Colonic mucosa (tissue), 4 donors: ENCODE measurements at regions not wholly inside any gene's neighbourhood (a gene's known extent, or its start where the extent isn't known, plus 50 kb on each side); places are given as distances from the start of the nearest gene placed in this dataset.

Source experiments
- DNase-seq: peaks from one replicate; pipeline ENCODE4 v3.0.0-alpha.2; 2020
- H3K27ac ChIP-seq: fragments of 200-600 bp; one replicate; pipeline ENCODE4 v1.8.0; 2021
- H3K27me3 ChIP-seq: fragments of 200-600 bp; one replicate; pipeline ENCODE4 v1.8.0; 2021
- H3K36me3 ChIP-seq: fragments of 200-600 bp; one replicate; pipeline ENCODE4 v1.8.0; 2021
- H3K4me1 ChIP-seq: fragments of 200-600 bp; one replicate; pipeline ENCODE4 v1.8.0; 2021; ENCODE audit warnings: mild to moderate bottlenecking
- H3K4me3 ChIP-seq: fragments of 200-600 bp; one replicate; pipeline ENCODE4 v1.8.0; 2021
- H3K9ac ChIP-seq, 2 donors: one replicate each; pipeline ENCODE4 v1.7.0; 2013; ENCODE audit warnings: control low read depth in 2 of 2, low read depth in 2 of 2, low read length in 2 of 2
- H3K9me3 ChIP-seq: fragments of 200-600 bp; one replicate; pipeline ENCODE4 v1.8.0; 2021
- intact Hi-C: fragments of 100-400 bp; cut with DNase I; formaldehyde crosslinking; loops from one replicate; pipeline ENCODE4 v1.14.1; 2022
- TF ChIP-seq, protein P1 (sequence below): fragments of 200-600 bp; IDR thresholded peaks from one replicate; pipeline ENCODE4 v1.8.0; 2022; ENCODE audit warnings: antibody characterized with exemption, mild to moderate bottlenecking
- donor health status: healthy.
- donor health status: DM: no; HTN: no; CAD: no.
- donor health status: DM: no; HTN: no; CAD: no.

DNA sequence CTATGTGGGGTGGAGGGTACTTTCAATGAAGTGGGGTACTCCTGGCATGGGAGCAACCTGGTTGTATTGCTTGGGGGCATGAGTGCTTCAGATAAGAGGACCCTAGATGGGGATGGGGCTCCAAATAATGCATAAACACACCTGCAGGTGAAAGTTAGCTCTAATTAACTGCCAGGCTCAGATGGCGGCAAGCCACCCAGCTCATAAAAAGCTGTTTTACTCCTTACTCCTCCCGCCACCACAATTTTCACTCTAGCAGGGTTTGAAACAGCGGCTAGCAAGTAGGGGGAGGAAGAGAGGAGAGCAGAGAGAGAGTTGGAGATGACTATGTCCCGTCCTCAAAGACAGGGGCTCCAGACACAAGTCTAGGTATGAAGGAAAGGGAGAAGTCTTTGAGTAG, 117.7 kb upstream of the WSCD1 start:
- Histone ChIP-seq H3K9me3 (no peaks in the 10 kb centered on the region), H3K4me1 (no peaks in the 10 kb centered on the region), H3K27ac (no peak overlapping the region), H3K27me3 (no peaks in the 10 kb centered on the region), H3K4me3 (no peak overlapping the region), H3K9ac (no peak overlapping the region), H3K36me3 (no peaks in the 10 kb centered on the region)
- no peak for DNase-seq
- intact Hi-C loops, result no loop called here
- TF ChIP-seq, protein P1, sequence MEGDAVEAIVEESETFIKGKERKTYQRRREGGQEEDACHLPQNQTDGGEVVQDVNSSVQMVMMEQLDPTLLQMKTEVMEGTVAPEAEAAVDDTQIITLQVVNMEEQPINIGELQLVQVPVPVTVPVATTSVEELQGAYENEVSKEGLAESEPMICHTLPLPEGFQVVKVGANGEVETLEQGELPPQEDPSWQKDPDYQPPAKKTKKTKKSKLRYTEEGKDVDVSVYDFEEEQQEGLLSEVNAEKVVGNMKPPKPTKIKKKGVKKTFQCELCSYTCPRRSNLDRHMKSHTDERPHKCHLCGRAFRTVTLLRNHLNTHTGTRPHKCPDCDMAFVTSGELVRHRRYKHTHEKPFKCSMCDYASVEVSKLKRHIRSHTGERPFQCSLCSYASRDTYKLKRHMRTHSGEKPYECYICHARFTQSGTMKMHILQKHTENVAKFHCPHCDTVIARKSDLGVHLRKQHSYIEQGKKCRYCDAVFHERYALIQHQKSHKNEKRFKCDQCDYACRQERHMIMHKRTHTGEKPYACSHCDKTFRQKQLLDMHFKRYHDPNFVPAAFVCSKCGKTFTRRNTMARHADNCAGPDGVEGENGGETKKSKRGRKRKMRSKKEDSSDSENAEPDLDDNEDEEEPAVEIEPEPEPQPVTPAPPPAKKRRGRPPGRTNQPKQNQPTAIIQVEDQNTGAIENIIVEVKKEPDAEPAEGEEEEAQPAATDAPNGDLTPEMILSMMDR, result no peak

DNA sequence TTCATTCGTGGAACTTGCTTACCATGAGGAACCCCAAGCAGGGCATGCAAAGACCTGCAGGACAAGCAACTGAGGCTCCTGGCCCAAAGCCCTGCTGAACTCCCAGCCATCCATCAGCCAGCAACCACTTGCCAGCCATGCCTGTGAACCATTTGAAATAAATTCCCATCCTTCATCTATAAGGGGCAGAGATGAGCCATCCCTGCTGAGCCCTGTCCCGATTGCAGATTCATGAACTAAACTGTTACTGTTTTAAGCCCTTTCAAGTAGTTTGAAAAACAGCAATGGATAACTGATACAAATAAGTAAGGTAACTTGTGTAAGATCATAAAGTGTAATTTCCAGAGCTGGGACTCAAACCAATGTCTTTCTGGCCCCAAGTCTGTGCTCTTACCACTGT, 114.4 kb upstream of the WSCD1 start:
- no peak overlapping the region for H3K4me3 ChIP-seq
- DNase-seq, result no peak
- TF ChIP-seq, protein P1, result no peak
- H3K9ac ChIP-seq, result no peak overlapping the region
- no peak overlapping the region for H3K27ac ChIP-seq
- H3K27me3 ChIP-seq, result no peaks in the 10 kb centered on the region
- H3K4me1 ChIP-seq, result no peaks in the 10 kb centered on the region
- H3K36me3 ChIP-seq, result no peaks in the 10 kb centered on the region
- intact Hi-C loops, result no loop called here
- no peaks in the 10 kb centered on the region for H3K9me3 ChIP-seq

DNA sequence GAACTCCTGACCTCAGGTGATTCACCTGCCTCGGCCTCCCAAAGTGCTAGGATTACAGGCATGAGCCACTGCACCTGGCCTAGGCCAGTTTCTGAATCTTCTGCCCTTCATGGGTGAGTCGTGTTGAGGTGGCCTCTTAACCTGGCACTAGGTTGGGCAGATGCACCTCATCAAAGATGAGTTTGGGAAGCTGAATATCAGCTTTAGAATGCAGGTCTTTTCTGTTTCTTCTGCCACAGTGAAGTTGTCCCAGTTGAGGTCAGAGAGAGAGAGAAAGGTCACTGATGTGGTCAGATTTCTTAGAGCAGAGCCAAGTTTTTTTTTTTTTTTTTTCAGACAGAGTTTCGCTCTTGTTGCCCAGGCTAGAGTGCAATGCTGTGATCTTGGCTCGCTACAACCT, 111.3 kb upstream of the WSCD1 start:
- no peaks in the 10 kb centered on the region for H3K9me3 ChIP-seq
- DNase-seq, result no peak
- H3K4me3 ChIP-seq, result no peak overlapping the region
- TF ChIP-seq, protein P1, result no peak
- H3K9ac ChIP-seq, result no peak overlapping the region
- H3K27me3 ChIP-seq, result no peaks in the 10 kb centered on the region
- no peak overlapping the region for H3K27ac ChIP-seq
- no peaks in the 10 kb centered on the region for H3K36me3 ChIP-seq
- intact Hi-C loops, result no loop called here
- no peaks in the 10 kb centered on the region for H3K4me1 ChIP-seq

DNA sequence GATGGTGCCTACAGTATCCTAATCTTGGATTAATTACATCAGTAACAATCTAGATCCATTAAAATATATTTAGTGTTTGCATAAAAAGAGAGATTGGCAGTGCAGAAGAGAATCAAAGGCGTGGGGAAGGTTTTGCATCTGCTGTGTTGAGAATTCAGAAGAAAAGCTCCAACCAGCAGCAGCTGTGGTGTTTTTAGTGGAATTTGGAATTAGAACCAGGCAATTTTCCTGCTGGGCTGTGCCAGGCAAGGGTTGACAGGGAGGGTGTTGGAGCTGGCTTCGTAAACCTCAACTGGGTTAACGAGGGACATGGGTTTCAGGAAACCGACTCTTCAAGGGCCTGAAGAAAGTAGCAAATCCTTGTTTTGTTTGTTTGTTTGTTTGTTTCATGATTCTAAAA, 107.8 kb upstream of the WSCD1 start:
- H3K9ac ChIP-seq, result no peak overlapping the region
- no peaks in the 10 kb centered on the region for H3K9me3 ChIP-seq
- H3K36me3 ChIP-seq, result no peaks in the 10 kb centered on the region
- TF ChIP-seq, protein P1, result no peak
- intact Hi-C loops, result loop anchor here (10.0 kb wide), 1 partner anchor 52 kb away; no protein-coding TSS in a partner anchor
- H3K4me3 ChIP-seq, result no peak overlapping the region
- H3K4me1 ChIP-seq, result no peaks in the 10 kb centered on the region
- H3K27me3 ChIP-seq, result no peaks in the 10 kb centered on the region
- H3K27ac ChIP-seq, result no peak overlapping the region
- no peak for DNase-seq

DNA sequence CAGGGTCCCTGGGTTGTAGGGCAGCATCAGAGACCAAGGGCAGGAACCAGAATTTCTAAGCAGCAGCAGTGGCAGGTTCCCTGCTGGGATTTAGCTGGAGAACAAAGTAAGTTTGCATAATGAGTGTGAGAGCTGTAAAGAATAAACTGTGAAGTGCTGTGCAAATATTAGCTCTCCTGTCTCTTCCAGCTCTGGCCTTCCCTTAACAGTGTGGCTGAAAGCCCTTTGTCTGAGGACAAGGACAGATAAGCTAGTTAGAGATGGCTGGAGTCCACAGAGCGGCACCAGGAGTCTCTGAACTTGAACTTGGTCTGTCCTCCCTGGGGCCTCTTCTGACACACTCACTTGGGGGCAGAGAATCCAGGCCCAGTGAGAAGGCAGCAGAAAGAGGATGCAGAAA, 98.2 kb upstream of the WSCD1 start:
- no peaks in the 10 kb centered on the region for H3K9me3 ChIP-seq
- H3K27ac ChIP-seq, result no peak overlapping the region
- H3K27me3 ChIP-seq, result no peaks in the 10 kb centered on the region
- H3K4me1 ChIP-seq, result no peaks in the 10 kb centered on the region
- H3K4me3 ChIP-seq, result no peak overlapping the region
- TF ChIP-seq, protein P1, result no peak
- H3K9ac ChIP-seq, result no peak overlapping the region
- no peak for DNase-seq
- no peaks in the 10 kb centered on the region for H3K36me3 ChIP-seq
- intact Hi-C loops, result loop anchor here (10.0 kb wide), 1 partner anchor 63 kb away; no protein-coding TSS in a partner anchor

DNA sequence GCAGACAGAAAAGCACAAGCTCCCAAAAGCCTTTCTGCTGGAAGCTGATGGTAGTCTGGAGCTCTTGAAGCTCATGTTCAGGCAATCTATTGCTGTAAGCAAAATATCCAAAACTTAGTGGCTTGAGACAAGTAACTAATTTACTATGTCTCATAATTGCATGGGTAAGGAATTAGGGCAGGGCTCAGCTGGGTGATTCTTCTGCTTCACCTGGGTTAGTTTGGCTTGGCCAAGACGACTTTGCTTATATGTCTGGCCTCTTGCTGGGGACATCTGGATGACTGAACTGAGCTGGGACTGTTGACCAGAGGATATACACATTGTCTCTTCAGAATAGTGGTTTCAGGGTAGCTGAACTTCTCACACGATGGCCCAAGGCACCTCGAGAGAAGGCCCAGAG, 96.8 kb upstream of the WSCD1 start:
- H3K9me3 ChIP-seq, result no peaks in the 10 kb centered on the region
- TF ChIP-seq, protein P1, result no peak
- H3K9ac ChIP-seq, result no peak overlapping the region
- intact Hi-C loops, result loop anchor here (10.0 kb wide), 1 partner anchor 61 kb away; no protein-coding TSS in a partner anchor
- no peaks in the 10 kb centered on the region for H3K4me1 ChIP-seq
- no peak overlapping the region for H3K4me3 ChIP-seq
- no peaks in the 10 kb centered on the region for H3K36me3 ChIP-seq
- no peak overlapping the region for H3K27ac ChIP-seq
- H3K27me3 ChIP-seq, result no peaks in the 10 kb centered on the region
- no peak for DNase-seq
